GM12872 (cell line): ENCODE measurements at regions not wholly inside any gene's neighbourhood (a gene's known extent, or its start where the extent isn't known, plus 50 kb on each side); places are given as distances from the start of the nearest gene placed in this dataset.

Experiments
- TF ChIP-seq, protein P1 (sequence below): IDR thresholded peaks from 3 replicates; pipeline ENCODE4 v1.5.1; 2011; ENCODE audit warnings: low read depth, mild to moderate bottlenecking, low read length, moderate library complexity; ENCODE audit not compliant: insufficient read depth

DNA sequence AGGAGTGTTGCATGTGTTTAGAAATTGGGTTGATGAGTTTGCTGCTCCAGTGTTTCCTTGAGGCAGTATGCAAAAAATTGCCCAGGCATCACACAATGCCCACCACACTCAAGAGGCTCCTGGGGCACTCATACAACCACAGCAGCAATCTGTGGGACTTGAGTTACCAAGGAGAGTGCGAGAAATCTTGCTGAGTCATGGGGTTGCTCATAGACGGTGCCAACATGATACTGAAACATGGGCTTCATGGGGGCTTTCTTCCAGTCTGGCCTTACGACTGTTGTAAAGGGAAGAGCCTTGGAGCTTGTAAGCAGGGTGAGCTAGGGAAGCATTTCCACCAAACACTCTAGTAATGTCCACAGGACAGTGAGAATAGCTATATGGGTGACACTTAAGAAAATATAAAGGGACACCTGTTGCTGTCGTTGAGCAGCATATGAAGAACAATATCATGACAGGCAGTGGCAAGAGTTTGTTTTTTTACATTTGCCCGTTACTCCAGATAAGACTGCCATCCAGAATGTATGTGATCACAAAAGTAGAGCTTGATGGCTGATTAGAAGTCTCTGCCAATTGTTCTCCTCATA, 1237.4 kb downstream of the UQCRFS1 start:
- TF ChIP-seq, protein P1, sequence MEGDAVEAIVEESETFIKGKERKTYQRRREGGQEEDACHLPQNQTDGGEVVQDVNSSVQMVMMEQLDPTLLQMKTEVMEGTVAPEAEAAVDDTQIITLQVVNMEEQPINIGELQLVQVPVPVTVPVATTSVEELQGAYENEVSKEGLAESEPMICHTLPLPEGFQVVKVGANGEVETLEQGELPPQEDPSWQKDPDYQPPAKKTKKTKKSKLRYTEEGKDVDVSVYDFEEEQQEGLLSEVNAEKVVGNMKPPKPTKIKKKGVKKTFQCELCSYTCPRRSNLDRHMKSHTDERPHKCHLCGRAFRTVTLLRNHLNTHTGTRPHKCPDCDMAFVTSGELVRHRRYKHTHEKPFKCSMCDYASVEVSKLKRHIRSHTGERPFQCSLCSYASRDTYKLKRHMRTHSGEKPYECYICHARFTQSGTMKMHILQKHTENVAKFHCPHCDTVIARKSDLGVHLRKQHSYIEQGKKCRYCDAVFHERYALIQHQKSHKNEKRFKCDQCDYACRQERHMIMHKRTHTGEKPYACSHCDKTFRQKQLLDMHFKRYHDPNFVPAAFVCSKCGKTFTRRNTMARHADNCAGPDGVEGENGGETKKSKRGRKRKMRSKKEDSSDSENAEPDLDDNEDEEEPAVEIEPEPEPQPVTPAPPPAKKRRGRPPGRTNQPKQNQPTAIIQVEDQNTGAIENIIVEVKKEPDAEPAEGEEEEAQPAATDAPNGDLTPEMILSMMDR: no peak

DNA sequence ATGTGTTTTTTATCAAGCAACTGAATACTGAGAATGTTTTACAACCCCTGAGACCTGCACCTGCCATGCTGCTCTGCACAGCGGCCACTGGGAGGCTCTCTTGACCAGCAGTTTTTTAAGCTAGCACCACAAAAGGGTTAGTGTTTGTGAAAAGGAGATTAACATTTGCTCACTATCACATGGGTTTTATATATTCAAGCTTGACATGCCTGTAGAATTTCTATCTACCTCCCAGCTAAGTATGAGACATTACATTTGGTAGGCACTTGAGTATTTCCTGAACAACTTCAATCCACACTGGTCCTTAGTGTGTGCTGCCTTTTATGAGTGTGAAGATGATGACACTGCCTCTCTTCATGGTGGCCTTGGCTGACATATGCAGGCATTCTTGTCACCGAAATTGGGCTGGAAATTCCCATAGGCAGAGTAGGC, 1238.9 kb downstream of the UQCRFS1 start:
- TF ChIP-seq, protein P1: peak; percentile 39; the same call in 2 of the 3 replicates

DNA sequence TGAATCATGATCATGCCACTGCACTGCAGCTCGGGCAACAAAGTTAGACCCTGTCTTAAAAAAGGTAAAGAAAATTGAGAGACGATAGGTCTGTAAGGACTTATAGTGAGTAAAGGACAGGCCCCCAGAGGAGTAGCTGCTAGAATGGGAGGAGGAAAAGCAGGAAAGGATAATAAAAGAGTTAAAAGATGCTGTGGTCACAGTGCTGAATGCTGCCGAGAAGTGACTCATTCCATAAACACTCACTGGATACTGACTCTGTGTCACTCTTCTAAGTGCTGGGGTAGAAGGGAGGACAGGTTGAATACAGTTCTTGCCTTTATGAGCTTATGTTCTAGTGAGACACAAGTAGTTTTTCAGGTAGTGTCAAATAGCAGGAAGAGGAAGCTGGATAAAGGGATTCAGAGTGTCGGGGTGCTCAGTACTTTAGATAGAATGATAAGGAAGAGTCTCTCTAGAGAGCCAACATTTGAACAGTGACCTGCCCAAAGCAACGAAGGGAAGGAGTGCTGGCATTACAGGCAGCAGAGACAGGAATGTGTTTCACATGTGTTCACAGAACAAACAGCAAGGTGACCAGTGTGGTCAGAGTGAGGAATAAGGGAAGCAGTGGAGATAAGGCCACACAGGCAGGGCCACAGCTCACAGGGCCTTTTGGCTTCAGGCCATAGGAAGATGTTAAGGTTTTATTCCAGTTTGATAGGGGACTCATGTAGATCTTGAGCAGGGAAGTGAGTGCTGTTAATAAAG, 1240.5 kb downstream of the UQCRFS1 start:
- TF ChIP-seq, protein P1: no peak

DNA sequence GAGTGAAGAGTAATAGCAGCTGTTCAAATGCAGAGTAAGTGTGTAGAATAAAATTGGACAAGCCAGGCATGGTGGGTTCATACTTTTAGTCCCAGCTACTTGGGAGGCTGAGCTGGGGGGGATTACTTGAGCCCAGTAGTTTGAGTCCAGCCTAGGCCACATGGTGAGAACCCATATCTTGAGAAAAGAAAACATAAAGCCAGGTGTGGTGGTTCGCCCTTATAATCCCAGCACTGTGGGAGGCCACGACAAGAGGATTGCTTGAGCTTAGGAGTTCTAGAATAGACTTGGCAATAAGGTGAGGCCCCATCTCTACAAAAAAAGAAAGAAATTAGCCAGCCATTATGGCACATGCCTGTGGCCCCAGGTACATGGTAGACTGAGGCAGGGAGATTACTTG, 1241.1 kb downstream of the UQCRFS1 start:
- TF ChIP-seq, protein P1: no peak

DNA sequence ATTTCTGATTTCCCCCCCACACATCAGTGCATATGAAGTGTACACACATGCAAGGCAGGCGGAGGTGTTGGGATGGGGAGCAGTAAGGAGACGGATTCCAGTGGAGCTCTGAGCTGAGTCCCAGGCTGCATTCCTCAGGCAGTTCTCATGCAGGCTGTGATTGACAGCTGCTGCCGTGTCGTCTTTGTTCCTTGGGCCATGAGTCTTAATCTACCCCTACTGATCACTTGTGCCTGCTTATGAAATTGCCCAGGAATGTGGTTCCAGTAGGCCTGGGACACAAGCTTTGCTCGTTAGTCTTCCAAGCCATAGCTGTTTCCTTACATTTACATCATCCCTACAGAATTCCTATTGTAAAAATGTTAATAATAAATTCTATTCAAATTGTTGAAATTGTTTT, 1241.9 kb downstream of the UQCRFS1 start:
- TF ChIP-seq, protein P1: no peak

DNA sequence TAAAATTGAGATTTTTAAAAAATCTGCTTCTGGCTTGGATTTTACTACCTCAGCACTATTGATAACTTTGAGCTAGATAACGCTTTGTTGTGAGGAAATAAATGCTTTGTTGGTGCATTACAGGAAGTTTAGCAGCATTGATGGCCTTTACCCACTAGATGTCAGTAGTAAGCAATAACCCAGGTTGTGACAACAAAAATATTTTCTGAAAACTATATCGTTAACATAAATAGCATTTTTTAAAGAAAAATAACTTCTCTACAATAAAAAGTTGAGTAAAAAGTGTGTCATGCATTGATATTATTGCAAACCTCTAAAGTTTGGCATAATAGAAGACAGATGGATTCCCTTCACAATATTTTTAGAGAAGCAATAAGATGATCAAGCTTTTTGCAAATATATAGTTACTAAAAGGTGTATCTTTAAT, 1246.5 kb downstream of the UQCRFS1 start:
- TF ChIP-seq, protein P1: peak; percentile 50

DNA sequence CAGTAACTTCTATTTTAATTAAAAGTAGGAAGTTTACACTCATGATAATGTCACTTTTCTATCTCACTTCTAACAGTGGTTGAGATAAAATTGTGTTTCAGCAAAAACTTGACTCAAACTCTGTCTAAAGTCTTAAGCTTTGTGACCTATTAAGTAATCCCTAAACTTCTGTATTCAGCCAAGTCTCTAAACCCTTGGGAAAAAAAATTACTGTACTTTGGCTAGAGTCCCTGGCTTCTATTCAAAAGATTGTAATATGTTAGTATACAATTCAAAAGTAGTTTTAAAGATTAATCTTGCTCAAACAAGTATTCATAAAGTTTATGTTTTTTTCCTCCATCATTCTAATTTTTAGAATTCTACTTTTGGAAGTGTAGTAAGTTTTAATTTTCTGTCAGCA, 1248.8 kb downstream of the UQCRFS1 start:
- TF ChIP-seq, protein P1: no peak
